BLaER1 (cell line): ENCODE measurements at regions not wholly inside any gene's neighbourhood (a gene's known extent, or its start where the extent isn't known, plus 50 kb on each side); places are given as distances from the start of the nearest gene placed in this dataset.

ENCODE experiments used
- H3K27ac ChIP-seq: shearing (Covaris generic); formaldehyde crosslinking; 2 replicates; pipeline ENCODE4 v1.8.1; 2022
- H3K27me3 ChIP-seq: shearing (Covaris generic); formaldehyde crosslinking; 2 replicates; pipeline ENCODE4 v1.8.1; 2022
- H3K36me3 ChIP-seq: shearing (Covaris generic); formaldehyde crosslinking; 2 replicates; pipeline ENCODE4 v1.8.1; 2022
- H3K4me1 ChIP-seq: shearing (Covaris generic); formaldehyde crosslinking; 2 replicates; pipeline ENCODE4 v1.8.1; 2022
- H3K4me2 ChIP-seq: shearing (Covaris generic); formaldehyde crosslinking; 2 replicates; pipeline ENCODE4 v1.8.1; 2022
- H3K4me3 ChIP-seq: shearing (Covaris generic); formaldehyde crosslinking; 2 replicates; pipeline ENCODE4 v1.8.1; 2022
- H3K9ac ChIP-seq: shearing (Covaris generic); formaldehyde crosslinking; 2 replicates; pipeline ENCODE4 v1.8.1; 2022
- H3K9me3 ChIP-seq: shearing (Covaris generic); formaldehyde crosslinking; 2 replicates; pipeline ENCODE4 v1.8.1; 2022
- H4K20me1 ChIP-seq: shearing (Covaris generic); formaldehyde crosslinking; 2 replicates; pipeline ENCODE4 v1.8.1; 2022
- Cebpa-rat ChIP-seq: shearing (Covaris generic); IDR thresholded peaks from 2 replicates; pipeline ENCODE4 v1.8.1; 2022

- Histone ChIP-seq H3K4me2 (no peak overlapping the region), H3K4me1 (no peaks in the 10 kb centered on the region), H3K27me3 (no peaks in the 10 kb centered on the region), H3K9me3 (no peaks in the 10 kb centered on the region), H3K9ac (no peak overlapping the region), H3K36me3 (no peaks in the 10 kb centered on the region), H4K20me1 (no peaks in the 10 kb centered on the region), H3K27ac (no peak overlapping the region), H3K4me3 (no peak overlapping the region)
- no peak for TF ChIP-seq Cebpa-rat
Measured at GRCh38 chr1:184870319-184870718, 104.0 kb downstream of the NIBAN1 start.

- no peak for TF ChIP-seq Cebpa-rat
- Histone ChIP-seq H3K4me2 (no peak overlapping the region), H3K27me3 (no peaks in the 10 kb centered on the region), H3K27ac (no peak overlapping the region), H3K36me3 (no peaks in the 10 kb centered on the region), H3K4me3 (no peak overlapping the region), H3K9me3 (no peaks in the 10 kb centered on the region), H4K20me1 (no peaks in the 10 kb centered on the region), H3K9ac (no peak overlapping the region), H3K4me1 (no peaks in the 10 kb centered on the region)
Measured at GRCh38 chr1:184867866-184868689, 106.2 kb downstream of the NIBAN1 start.

- H3K27me3 ChIP-seq: no peaks in the 10 kb centered on the region
- no peaks in the 10 kb centered on the region for H4K20me1 ChIP-seq
- H3K9ac ChIP-seq: no peak overlapping the region
- H3K36me3 ChIP-seq: no peaks in the 10 kb centered on the region
- H3K4me2 ChIP-seq: no peak overlapping the region
- no peak for TF ChIP-seq Cebpa-rat
- H3K4me1 ChIP-seq: no peaks in the 10 kb centered on the region
- H3K27ac ChIP-seq: no peak overlapping the region
- H3K4me3 ChIP-seq: no peak overlapping the region
- H3K9me3 ChIP-seq: no peaks in the 10 kb centered on the region
Measured at GRCh38 chr1:184866991-184867788, 107.1 kb downstream of the NIBAN1 start.

GRCh38 chr1:184866586-184866985 is 107.7 kb downstream of the NIBAN1 start:
- H3K27ac ChIP-seq: no peak overlapping the region
- no peak overlapping the region for H3K9ac ChIP-seq
- TF ChIP-seq Cebpa-rat: no peak
- no peak overlapping the region for H3K4me3 ChIP-seq
- no peaks in the 10 kb centered on the region for H3K36me3 ChIP-seq
- H4K20me1 ChIP-seq: no peaks in the 10 kb centered on the region
- H3K9me3 ChIP-seq: no peaks in the 10 kb centered on the region
- H3K4me2 ChIP-seq: no peak overlapping the region
- no peaks in the 10 kb centered on the region for H3K4me1 ChIP-seq
- no peaks in the 10 kb centered on the region for H3K27me3 ChIP-seq

- H3K36me3 ChIP-seq: no peaks in the 10 kb centered on the region
- no peak overlapping the region for H3K27ac ChIP-seq
- H3K9me3 ChIP-seq: no peaks in the 10 kb centered on the region
- H3K9ac ChIP-seq: no peak overlapping the region
- TF ChIP-seq Cebpa-rat: no peak
- no peaks in the 10 kb centered on the region for H4K20me1 ChIP-seq
- H3K4me1 ChIP-seq: no peaks in the 10 kb centered on the region
- no peaks in the 10 kb centered on the region for H3K27me3 ChIP-seq
- H3K4me2 ChIP-seq: no peak overlapping the region
- H3K4me3 ChIP-seq: no peak overlapping the region
Measured at GRCh38 chr1:184865831-184866230, 108.5 kb downstream of the NIBAN1 start.

- Histone ChIP-seq H3K9me3 (no peaks in the 10 kb centered on the region), H3K4me3 (no peak overlapping the region), H3K36me3 (no peaks in the 10 kb centered on the region), H3K27me3 (no peaks in the 10 kb centered on the region), H4K20me1 (no peaks in the 10 kb centered on the region), H3K4me2 (no peak overlapping the region), H3K4me1 (no peaks in the 10 kb centered on the region), H3K9ac (no peak overlapping the region), H3K27ac (no peak overlapping the region)
- TF ChIP-seq Cebpa-rat: no peak
Measured at GRCh38 chr1:184861755-184862336, 107.2 kb upstream of the EDEM3 start.

- Histone ChIP-seq H3K36me3 (no peaks in the 10 kb centered on the region), H3K4me2 (no peak overlapping the region), H3K27ac (no peak overlapping the region), H4K20me1 (no peaks in the 10 kb centered on the region), H3K9ac (no peak overlapping the region), H3K9me3 (no peaks in the 10 kb centered on the region), H3K4me1 (no peaks in the 10 kb centered on the region), H3K4me3 (no peak overlapping the region), H3K27me3 (no peaks in the 10 kb centered on the region)
- no peak for TF ChIP-seq Cebpa-rat
Measured at GRCh38 chr1:184860985-184861754, 106.5 kb upstream of the EDEM3 start.

GRCh38 chr1:184860535-184860934 is 105.9 kb upstream of the EDEM3 start:
- Histone ChIP-seq H3K4me2 (no peak overlapping the region), H3K27ac (no peak overlapping the region), H3K9ac (no peak overlapping the region), H3K4me3 (no peak overlapping the region), H3K9me3 (no peaks in the 10 kb centered on the region), H3K4me1 (no peaks in the 10 kb centered on the region), H4K20me1 (no peaks in the 10 kb centered on the region), H3K36me3 (no peaks in the 10 kb centered on the region), H3K27me3 (no peaks in the 10 kb centered on the region)
- TF ChIP-seq Cebpa-rat: no peak

GRCh38 chr1:184859381-184860105 is 104.9 kb upstream of the EDEM3 start:
- Histone ChIP-seq H4K20me1 (no peaks in the 10 kb centered on the region), H3K27ac (no peak overlapping the region), H3K36me3 (no peaks in the 10 kb centered on the region), H3K9me3 (no peaks in the 10 kb centered on the region), H3K9ac (no peak overlapping the region), H3K4me3 (no peak overlapping the region), H3K27me3 (no peaks in the 10 kb centered on the region), H3K4me1 (peaks cover 4% of the 10 kb centered on the region), H3K4me2 (no peak overlapping the region)
- no peak for TF ChIP-seq Cebpa-rat
